Germinal center (tissue), 1 donor: ENCODE measurements at regions not wholly inside any gene's neighbourhood (a gene's known extent, or its start where the extent isn't known, plus 50 kb on each side); places are given as distances from the start of the nearest gene placed in this dataset.
"Not testable (repeated sequence)": the region's sequence is repeated elsewhere in the genome, so short reads cannot be mapped to it uniquely, and the experiment has no call there.

Source experiments
- DNase-seq: peaks from one replicate; pipeline ENCODE4 v3.0.0; 2012; ENCODE audit warnings: mixed read lengths, low spot score

DNA sequence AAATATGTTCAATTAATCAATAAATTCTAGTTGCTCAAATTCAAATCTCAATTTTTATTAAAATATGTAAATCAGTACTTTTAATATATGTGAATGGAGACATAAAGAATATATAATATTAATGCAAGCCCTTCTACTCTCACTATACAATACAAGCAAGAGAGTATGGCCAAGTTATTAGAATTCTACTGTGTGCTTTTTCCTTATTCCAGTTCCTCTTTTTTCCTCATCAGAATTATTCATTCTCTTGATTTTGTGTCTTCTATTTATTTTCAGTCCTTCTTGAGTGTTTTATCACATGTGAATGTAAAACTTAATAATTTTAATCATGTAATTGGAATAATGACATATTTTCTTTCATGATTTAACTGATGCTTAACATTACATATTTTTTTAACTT is 276.8 kb downstream of the PCDH20 start:
- no peak for DNase-seq

DNA sequence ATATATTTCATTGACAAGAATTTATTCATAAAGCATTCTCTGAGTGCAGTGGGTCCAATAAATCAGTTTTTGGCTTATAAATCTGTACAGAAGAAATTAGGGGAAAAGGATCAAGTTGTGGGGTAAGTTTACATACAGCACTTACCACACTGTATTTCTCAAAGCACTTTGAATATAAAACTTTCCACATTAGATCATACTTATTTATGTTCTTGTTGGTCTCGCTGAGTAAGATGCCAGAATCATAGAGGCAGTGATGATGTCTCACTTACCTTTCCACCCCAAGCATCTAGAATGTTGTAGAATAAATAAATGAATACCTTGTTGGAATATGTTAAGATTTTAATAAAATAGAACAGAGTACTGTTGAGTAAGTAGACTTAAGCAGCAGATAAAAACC is 279.1 kb downstream of the PCDH20 start:
- DNase-seq = no peak

DNA sequence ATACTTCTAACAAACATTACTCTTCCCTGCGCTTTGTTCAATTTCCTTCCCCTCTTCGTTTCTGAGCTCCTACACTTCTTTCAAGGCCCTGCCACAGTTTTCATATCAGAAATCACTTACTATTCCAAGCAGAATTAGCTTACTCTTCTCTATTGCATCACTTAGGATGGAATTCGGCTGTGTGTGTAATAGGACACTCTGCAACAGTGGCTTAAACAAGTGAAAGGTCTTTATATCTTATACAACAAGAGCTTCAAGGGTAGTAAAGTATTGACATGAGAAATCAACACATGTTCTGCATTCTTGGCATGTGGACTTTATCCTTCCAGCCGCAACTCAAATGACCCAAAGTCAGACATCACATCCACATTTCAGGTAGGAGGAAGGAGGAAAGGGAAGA is 279.6 kb downstream of the PCDH20 start:
- no peak for DNase-seq

DNA sequence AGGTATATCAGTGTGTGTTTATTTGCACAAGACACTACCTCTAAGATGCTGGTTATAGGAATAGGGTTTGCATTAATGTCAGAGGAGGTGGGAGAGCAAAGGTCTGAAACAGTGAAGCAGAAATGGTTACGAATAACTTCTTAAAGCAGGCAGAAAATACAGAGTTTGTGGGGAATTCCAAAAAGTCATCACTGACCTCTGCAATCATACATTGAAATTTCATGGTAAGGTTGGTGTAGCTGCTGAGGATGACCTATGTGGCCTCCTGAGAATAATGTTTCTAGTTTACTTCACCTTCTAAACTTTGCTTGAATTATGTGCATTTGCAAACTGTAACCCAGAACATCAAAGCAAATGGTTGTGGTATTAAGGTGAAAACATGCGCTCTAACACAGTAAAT is 280.1 kb downstream of the PCDH20 start:
- DNase-seq = no peak

DNA sequence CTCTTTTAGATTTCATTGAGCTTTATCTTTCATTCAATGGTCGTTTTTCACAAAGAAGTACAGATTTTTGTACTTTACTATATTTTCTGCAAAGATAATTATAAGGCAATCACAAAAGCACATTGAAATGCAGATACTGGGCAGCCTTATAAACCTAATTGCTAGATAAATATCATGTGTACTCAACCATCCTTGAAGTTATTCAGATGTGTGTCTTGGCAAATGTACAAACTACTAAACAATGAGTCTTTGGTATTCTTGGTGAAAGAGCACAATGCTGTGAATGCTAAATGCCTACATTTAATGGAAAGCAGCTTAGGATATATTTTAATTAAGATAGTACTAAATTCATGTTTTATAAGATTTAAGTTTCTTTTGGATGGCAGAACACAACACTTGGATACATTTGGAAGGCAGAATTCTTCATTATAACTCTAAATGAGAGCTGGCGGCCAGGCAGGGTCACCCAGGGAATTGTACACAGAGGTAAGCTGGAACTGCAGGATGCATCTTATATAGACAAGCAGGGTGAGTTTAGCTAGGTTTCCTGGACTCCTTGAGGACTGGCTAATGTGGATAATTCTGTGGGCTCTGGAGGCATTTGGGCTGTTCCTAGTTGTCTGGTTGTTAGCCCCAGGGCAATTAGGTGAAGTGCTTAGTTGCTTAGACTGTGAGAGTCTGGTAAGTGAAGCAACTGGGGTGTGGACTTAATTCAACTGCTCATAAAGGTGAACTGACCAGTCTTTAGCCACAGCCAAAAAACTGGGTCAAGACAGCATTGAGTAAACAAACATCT is 286.6 kb downstream of the PCDH20 start:
- no peak for DNase-seq

DNA sequence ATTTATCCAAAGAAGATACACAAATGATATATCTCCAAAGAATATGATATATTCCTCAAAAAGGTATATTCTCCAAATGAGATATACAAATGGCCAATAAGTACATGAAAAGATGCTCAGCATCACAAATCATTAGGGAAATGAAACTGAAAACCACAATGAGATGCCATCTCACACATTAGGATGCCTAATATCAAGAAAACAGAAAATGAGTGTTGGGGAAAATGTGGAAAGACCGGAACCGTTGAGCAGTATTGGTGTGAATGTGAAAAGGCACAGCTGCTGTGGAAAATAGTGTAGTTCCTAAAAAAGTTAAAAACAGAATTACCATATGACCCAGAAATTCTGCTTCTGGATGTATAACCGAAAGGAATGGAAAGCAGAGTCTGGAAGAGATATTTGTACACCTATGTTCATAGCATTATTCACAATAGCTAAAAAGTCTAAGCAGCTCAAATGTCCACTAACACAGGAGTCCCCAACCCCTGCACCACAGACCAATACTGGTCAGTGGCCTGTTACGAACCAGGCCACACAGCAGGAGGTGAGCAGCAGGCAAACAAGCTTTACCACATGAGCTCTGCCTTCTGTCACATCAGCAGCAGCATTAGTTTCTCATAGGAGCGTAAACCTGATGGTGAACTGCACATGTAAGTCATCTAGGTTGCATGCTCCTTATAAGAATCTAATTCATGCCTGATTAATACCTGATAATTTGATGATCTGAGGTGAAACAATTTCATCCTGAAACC is 291.9 kb downstream of the PCDH20 start:
- DNase-seq = no peak

DNA sequence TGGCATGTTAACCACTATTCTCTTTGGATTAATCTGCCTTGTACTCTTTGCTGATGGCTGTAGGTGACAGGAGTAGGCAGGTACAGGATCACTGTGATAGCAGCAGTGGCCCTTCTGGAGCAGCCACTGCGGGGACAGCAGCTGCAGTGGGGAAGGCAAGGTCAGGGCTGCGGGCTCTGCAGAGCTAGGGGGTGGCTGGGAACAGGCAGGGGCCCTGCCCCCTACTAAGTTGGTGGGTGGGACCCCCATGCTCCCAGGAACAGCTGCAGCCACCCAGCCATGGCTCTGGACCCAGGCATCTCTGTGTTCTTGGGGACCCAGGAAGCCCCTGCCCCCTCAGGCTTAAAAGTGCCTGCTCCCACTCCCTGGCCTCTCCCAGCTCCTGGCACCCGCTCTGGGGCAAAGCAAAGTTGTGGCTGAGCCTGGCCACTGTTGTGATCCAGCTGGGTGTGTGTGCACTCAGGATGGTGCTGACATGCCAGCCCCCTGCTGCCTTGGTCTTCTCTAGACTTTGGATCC is 302.4 kb downstream of the PCDH20 start:
- DNase-seq = no peak

DNA sequence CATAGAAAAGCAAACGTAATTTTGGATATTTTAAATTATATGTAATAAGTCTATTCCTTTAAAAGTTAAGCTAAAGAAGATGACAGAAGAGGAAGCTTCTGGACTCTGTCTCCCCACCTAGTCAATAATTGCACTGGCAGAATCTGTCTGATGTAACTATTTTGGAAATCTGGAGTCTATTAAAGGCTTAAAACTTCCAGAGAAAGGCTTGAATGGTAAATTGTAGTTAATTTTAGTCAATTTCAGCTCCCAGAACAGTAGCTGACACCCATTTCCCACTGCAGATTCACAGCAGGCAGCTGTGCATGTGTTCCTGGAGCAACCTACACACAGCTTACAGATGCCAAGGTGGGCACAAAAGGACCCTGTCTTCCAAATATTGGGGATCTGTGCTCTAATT is 304.1 kb downstream of the PCDH20 start:
- DNase-seq = no peak

DNA sequence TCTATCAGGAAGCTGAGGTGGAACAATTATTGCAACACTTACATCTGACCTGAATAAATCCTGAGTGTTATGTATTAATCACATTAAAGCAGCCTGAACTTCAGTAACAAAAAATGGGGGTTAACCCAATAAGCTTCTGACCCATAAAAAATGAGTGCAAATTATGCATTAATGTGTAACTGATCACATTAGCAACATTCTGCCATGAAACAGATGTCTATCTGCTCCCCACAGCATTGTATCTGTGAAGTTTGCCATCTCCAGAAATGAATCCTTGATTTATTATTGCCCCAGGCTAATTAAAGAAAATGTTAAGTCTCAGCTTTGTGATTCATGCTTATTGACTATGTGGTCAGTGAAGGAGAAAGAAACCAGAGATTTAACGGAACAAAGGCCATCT is 304.9 kb downstream of the PCDH20 start:
- no peak for DNase-seq

DNA sequence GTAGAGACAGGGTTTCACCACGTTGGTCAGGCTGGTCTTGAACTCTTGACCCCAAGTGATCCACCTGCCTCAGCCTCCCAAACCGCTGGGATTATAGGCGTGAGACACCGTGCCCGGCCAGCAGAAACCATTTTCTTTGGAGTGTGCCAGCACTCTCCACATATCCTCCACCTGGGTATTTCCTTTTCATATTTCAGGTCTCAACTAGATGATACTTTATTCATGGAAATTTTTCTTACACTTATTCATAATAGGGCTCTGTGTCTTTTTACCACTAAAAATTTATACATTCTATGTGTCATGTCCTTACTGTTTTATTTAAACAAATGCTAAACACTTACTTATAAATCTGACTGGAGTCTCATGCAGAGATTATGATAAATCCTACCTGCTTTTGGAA is 305.9 kb downstream of the PCDH20 start:
- DNase-seq = no peak

DNA sequence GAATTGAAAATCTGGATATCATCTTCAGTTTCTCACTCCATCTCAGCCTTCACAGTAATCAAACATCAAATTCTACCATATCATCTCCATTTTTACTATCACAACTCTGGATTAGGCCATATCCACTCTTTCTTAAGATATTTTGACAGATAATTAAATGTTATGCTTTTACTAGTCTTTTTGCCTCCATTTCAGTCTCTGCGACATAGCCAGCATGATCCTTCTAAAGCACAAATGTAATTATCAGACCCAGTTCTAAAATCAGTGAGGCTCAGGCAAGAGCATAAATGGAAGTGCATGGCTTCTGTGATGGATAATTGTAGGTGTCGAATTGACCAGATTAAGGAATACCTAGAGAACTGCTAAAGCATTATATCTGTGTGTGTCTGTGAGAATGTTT is 307.7 kb downstream of the PCDH20 start:
- no peak for DNase-seq

DNA sequence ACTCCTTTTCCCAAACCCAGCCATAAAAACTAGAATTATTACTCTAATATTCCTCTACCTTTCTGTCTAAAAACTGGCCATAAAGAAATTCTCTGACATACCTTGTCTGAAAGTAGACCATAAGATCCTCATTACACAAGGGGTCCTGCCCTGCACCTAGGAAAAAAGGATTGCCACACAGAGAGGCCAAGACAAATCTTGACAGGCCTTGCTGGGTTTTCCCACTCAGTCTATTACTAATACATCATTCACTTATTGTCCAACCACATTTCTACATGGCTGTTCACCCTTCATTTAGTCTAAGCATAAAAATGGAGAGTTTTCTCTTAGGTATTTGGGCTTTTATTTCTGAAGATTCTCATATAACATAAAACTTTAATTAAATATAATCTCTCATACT is 319.8 kb downstream of the PCDH20 start:
- no peak for DNase-seq

DNA sequence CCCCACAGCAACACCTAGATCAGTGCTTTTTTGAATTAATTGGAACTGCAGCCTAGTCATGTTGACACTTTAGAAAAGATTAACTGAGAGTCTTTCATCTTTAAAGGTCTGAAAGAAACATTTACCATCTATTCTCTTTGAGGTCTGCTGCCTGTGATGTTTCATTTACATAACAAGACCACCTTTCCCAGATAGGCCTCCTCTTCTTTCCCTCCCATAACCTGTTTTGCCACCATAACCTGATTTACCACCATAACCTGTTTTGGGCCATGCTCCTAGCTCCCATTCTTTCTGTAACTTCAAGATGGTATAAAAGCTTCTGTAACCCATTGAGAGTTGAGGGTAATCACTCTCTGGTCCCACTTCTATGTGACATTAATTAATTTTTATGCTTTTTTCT is 320.8 kb downstream of the PCDH20 start:
- no peak for DNase-seq

DNA sequence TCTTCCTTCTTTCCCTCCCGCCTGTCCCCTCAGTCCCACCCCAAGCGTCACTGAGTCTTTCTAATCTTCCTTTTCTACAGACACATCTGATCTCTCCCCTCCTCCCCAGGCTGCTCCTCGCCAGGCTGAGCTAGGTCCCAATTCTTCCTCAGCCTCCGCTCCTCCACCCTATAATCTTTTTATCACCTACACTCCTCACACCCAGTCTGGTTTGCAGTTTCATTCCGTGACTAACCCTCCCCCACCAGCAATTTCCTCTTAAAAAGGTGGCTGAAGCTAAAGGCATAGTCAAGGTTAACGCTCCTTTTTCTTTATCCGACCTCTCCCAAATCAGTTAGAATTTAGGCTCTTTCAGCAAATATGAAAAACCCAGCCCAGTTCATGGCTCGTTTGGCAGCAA is 325.8 kb downstream of the PCDH20 start:
- DNase-seq = not testable (repeated sequence)

DNA sequence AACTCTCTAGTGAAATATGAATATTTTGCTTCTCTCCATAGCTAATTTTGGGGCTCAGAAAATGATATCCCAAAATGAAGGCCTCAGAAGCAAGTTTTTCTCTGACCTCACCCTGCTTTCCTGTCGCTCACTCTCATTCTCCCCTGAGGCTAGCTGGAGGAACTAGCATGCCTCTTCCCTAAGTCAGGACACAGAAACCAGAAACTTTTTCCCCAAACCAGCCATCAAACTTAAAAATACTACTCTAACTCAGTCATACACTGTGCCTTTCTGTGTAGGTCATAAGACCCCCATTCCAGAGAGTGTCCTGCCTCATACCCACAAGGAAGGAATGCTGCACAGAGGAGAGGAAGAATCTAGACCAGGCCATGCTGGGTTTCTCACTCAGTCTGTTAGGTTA is 329.6 kb downstream of the PCDH20 start:
- DNase-seq = no peak

DNA sequence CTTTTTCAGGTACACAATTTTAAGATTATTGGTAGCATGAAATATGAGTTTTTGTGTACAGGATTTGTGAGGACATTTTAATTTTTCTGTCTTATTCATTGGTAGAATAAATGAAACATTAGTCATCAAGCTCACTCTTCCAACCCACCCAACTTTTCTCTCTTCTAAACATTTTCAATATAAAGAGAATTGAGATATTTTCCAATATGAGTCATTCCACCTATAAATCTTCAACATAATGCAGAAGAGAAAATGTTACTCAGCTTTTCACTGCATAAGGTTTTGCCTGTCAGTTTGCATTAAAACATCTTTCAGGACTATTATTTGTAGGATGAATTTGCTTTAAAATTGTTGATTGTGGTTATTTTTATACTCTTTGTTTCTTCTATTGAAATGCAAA is 330.7 kb downstream of the PCDH20 start:
- DNase-seq = no peak

DNA sequence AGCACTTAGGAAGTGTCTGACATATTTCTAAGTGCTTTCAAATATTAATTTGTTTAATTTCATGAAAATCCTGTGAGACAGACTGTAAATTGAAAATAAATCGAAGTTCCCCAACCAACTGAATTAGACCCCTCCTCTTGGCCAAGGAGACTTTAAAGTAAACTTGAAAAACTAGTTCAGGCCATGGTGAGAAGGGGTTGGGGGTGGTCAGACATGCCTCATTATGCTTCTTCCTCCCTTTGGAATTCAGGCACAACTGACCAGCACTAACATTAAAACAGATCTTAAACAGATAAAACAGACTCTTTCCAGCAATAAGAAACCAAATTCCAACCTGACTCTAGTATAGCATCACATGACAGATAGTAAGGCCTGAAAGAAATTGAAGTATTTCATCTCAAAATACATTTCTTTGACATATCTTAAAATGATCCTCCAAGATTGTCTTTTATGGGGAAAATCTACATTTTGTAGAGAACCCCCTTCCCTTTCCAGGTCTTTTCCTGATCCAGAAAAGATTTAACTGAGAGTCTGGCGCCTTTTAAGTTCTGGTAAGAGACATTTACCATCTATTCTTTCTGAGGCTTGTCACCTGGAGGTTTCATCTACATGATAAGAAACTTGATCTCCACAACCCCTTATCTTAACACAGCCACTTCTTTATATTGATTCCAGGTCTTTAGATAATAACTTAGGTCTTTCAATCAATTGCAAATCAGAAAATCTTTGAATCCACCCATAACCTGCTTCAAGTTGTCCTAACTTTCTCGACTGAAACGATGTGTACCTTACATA is 336.5 kb downstream of the PCDH20 start:
- no peak for DNase-seq

DNA sequence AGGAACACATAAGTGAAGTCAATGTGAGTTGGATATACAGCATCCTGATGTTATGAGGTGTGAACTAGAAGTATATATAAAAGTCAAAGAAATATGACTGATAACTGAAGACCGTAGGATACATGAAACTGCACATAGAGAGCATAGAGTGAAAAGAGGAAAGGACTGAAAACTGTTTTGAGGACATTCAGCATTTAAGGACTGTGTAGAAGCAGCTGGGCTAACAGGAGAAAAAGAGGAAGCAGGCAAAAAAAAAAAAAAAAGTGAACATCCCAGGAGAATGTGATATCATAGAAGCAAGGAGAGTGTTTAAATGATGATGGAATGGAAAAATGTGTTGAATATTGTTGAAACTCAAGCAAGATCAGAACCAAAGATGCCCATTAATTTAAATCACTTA is 363.5 kb downstream of the PCDH20 start:
- DNase-seq = no peak

DNA sequence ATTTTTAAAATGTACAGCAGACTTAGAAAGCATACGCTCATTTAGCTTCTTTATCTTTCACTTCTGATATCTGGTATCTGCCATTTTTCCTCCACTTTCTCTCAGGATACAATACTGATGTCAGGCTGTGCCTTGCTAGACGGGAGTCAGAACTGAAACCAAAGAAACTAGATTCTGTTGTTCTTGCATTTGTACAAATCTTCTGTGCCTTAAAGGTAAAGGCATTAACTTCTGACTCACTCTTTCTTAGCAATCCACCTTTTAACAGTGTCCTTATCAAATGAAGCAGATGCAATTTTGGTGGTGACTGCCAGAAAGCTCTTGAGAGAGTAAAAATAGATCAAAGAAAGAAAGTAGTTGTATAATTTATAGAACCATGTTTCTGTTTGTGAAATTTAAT is 370.4 kb downstream of the PCDH20 start:
- no peak for DNase-seq

DNA sequence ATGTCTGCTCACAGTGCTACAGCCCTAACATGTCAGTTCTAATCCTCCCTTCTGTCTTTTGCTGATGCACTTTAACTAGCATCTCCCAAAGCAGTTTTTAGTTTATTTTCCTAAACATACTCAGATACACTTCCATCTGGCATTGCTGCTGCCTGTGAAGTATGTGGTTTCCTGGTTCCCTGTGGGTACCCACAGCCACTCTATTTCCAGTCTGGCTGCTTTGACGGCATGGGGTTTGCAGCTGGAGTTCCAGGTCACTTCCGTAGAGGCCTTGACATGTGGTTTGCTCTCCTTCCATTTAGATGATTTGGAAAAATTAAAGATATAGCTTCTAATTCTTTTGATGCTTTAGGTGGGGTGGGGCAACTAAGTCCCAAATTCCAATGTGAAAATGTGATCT is 375.5 kb downstream of the PCDH20 start:
- DNase-seq = no peak

DNA sequence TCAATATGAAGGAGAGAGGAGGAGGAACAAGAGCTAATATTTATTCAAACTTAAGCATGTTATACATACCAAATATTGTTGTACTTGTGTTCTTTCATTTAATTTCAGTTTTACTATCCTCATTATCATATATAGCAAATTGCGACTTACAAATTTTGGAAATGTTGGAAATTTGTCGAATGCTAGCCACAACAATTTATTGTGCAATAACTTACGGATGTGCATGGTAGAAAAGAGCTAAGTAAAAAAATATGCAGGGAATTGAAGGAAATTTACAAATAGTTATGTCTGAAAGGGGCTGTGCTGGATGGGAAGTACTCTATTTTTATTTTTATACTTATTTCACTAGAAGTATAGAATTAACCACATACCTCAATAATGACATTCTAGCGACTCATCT is 376.3 kb downstream of the PCDH20 start:
- DNase-seq = no peak

DNA sequence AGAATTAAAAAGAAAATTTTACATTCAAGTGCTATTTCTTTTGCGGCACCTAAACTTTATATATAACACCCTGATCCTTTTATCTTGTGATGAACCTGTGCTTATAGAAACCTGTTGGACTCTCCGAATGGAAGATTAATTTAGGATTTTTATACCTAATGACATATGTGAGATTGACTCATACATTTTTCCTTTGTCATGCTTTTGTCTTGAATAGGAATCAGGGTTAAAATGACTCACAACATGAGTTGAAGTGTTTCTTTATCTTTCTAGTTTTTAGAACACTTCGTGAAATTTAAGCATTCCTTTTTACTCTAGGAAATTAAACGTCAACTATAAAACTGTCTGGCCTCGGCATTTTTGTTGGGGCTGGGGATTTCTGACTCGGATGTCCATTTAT is 378.9 kb downstream of the PCDH20 start:
- no peak for DNase-seq

DNA sequence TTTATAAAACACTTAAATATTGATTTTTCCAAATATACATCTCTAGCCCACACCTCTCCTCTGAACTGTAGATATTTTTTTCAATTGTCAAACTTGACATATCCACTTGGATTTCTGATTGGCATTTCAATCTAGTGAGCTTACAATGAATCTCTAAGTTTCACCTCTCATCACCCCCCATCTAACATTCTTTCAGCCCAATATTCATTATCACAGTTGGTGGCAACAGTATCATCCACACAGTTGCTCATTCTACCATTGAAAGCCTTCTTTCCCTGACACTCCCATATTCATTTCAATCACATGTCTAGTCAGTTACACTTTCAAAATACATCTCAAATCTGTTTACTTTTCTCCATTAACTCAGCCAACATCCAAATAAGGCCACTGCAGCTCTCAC is 385.2 kb downstream of the PCDH20 start:
- DNase-seq = no peak
